Sciatic nerve (tissue), 2 donors: ENCODE measurements at regions not wholly inside any gene's neighbourhood (a gene's known extent, or its start where the extent isn't known, plus 50 kb on each side); places are given as distances from the start of the nearest gene placed in this dataset.

Source experiments
- ATAC-seq: fragments of 200-7000 bp; cut with Tn5 transposase; one replicate; pipeline ENCODE4 v1.9.1; 2020; ENCODE audit warnings: mild to moderate bottlenecking, moderate library complexity
- DNase-seq: peaks from one replicate; pipeline ENCODE4 v3.0.0-alpha.2; 2020; ENCODE audit warnings: low spot score
- intact Hi-C: fragments of 100-400 bp; cut with DNase I; formaldehyde crosslinking; loops from one replicate; pipeline ENCODE4 v1.14.2; 2022
- donor health status: DM: no; HTN: no; CAD: no.
- donor health status: DM: no; HTN: no; CAD: no.

GRCh38 chr12:115771065-115771464 lies 506.4 kb downstream of the MED13L start:
- ATAC-seq (no peak), DNase-seq (no peak)
- intact Hi-C loops: no loop called here

GRCh38 chr12:115770643-115771042 lies 506.9 kb downstream of the MED13L start:
- ATAC-seq (no peak), DNase-seq (no peak)
- intact Hi-C loops: no loop called here

GRCh38 chr12:115767916-115768315 lies 509.6 kb downstream of the MED13L start:
- ATAC-seq (no peak), DNase-seq (no peak)
- intact Hi-C loops: loop anchor here (2.0 kb wide), 1 partner anchor 1097 kb away; no protein-coding TSS in a partner anchor

GRCh38 chr12:115763982-115764621 lies 513.4 kb downstream of the MED13L start:
- intact Hi-C loops: no loop called here
- ATAC-seq (no peak), DNase-seq (no peak)

- intact Hi-C loops: no loop called here
- peak; percentile 68 for ATAC-seq
- no peak for DNase-seq
These were observed 514.1 kb downstream of the MED13L start for GRCh38 chr12:115763376-115763775.

- ATAC-seq (no peak), DNase-seq (no peak)
- intact Hi-C loops: no loop called here
These were observed 514.6 kb downstream of the MED13L start for GRCh38 chr12:115762936-115763335.

GRCh38 chr12:115761784-115762183 lies 515.7 kb downstream of the MED13L start:
- intact Hi-C loops: no loop called here
- no peak for ATAC-seq
- DNase-seq: no peak

- DNase-seq (no peak), ATAC-seq (no peak)
- intact Hi-C loops: no loop called here
These were observed 517.3 kb downstream of the MED13L start for GRCh38 chr12:115760231-115760630.

GRCh38 chr12:115758877-115759620 lies 518.4 kb downstream of the MED13L start:
- ATAC-seq (no peak), DNase-seq (no peak)
- intact Hi-C loops: no loop called here

- DNase-seq (no peak), ATAC-seq (no peak)
- intact Hi-C loops: no loop called here
These were observed 519.3 kb downstream of the MED13L start for GRCh38 chr12:115758183-115758582.

GRCh38 chr12:115756804-115757203 lies 520.7 kb downstream of the MED13L start:
- ATAC-seq: no peak
- intact Hi-C loops: no loop called here
- no peak for DNase-seq

- intact Hi-C loops: no loop called here
- no peak for ATAC-seq
- DNase-seq: no peak
These were observed 521.2 kb downstream of the MED13L start for GRCh38 chr12:115756271-115756670.

- DNase-seq (no peak), ATAC-seq (no peak)
- intact Hi-C loops: no loop called here
These were observed 521.8 kb downstream of the MED13L start for GRCh38 chr12:115755725-115756085.

GRCh38 chr12:115755061-115755724 lies 522.3 kb downstream of the MED13L start:
- no peak for DNase-seq
- no peak for ATAC-seq
- intact Hi-C loops: no loop called here

GRCh38 chr12:115752913-115753726 lies 524.4 kb downstream of the MED13L start:
- ATAC-seq (peak; percentile 91), DNase-seq (no peak)
- intact Hi-C loops: loop anchor here (5.0 kb wide), 1 partner anchor 1086 kb away; no protein-coding TSS in a partner anchor

GRCh38 chr12:115752156-115752555 lies 525.3 kb downstream of the MED13L start:
- ATAC-seq (no peak), DNase-seq (no peak)
- intact Hi-C loops: loop anchor here (5.0 kb wide), 1 partner anchor 1085 kb away; no protein-coding TSS in a partner anchor

GRCh38 chr12:115750340-115750739 lies 527.2 kb downstream of the MED13L start:
- DNase-seq: no peak
- no peak for ATAC-seq
- intact Hi-C loops: loop anchor here (5.0 kb wide), 1 partner anchor 1083 kb away; no protein-coding TSS in a partner anchor

GRCh38 chr12:115749071-115749841 lies 528.2 kb downstream of the MED13L start:
- no peak for DNase-seq
- ATAC-seq: no peak
- intact Hi-C loops: no loop called here
